MG63 (cell line): ENCODE measurements at regions not wholly inside any gene's neighbourhood (a gene's known extent, or its start where the extent isn't known, plus 50 kb on each side); places are given as distances from the start of the nearest gene placed in this dataset.

Experiments used
- DNase-seq: peaks from one replicate; pipeline ENCODE4 v3.0.0-alpha.2; 2020
- H3K27me3 ChIP-seq: fragments of 250-450 bp; sonication (Bioruptor Pico); 2 replicates; pipeline ENCODE4 v1.5.1; 2020; ENCODE audit warnings: mild to moderate bottlenecking, moderate library complexity
- H3K36me3 ChIP-seq: fragments of 250-450 bp; sonication (Bioruptor Pico); 2 replicates; pipeline ENCODE4 v1.5.1; 2020; ENCODE audit warnings: mild to moderate bottlenecking, moderate library complexity
- H3K4me3 ChIP-seq: fragments of 250-450 bp; sonication (Bioruptor Pico); 2 replicates; pipeline ENCODE4 v1.5.1; 2020; ENCODE audit warnings: mild to moderate bottlenecking, moderate library complexity
- H3K9me3 ChIP-seq: fragments of 250-450 bp; sonication (Bioruptor Pico); 2 replicates; pipeline ENCODE4 v1.5.1; 2020; ENCODE audit warnings: mild to moderate bottlenecking, moderate library complexity

GRCh38 chr1:30038134-30039025, 685.0 kb downstream of the MATN1 start:
- H3K4me3 ChIP-seq: no peak overlapping the region
- no peaks in the 10 kb centered on the region for H3K36me3 ChIP-seq
- H3K27me3 ChIP-seq: no peaks in the 10 kb centered on the region
- no peak for DNase-seq
- no peaks in the 10 kb centered on the region for H3K9me3 ChIP-seq

GRCh38 chr1:30037251-30038118, 685.9 kb downstream of the MATN1 start:
- H3K9me3 ChIP-seq: peaks cover 3% of the 10 kb centered on the region; the same call in 1 of the 2 replicates
- H3K36me3 ChIP-seq: no peaks in the 10 kb centered on the region
- no peaks in the 10 kb centered on the region for H3K27me3 ChIP-seq
- no peak for DNase-seq
- H3K4me3 ChIP-seq: no peak overlapping the region

DNA sequence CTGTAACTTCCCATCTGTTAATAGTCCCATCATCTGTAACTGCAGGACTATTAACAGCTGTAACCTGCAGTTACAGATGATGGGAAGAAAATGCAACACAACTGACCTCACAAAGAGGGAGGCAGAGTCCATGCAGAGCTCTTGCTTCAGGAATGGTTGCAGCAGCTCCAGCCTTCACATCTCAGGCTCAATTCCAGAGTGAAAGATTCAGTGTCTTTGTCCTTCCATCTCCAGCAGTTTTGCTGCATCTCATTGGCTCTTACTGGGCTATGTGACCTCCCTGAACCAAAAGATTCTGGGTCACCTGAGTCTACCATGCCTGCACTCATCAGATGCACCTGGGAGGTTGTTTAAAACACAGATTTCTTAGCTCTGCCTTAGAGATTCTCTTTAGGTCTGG, 686.7 kb downstream of the MATN1 start:
- Histone ChIP-seq H3K9me3 (peaks cover 8% of the 10 kb centered on the region), H3K4me3 (no peak overlapping the region), H3K36me3 (no peaks in the 10 kb centered on the region), H3K27me3 (no peaks in the 10 kb centered on the region)
- DNase-seq: no peak

- no peaks in the 10 kb centered on the region for H3K36me3 ChIP-seq
- H3K27me3 ChIP-seq: 0 out of 2 replicates have a peak, but pooled peaks cover 2% of the 10 kb centered on the region
- H3K9me3 ChIP-seq: peaks cover 8% of the 10 kb centered on the region
- no peak for DNase-seq
- H3K4me3 ChIP-seq: no peak overlapping the region
These were observed 687.2 kb downstream of the MATN1 start for GRCh38 chr1:30036229-30036547.

- Histone ChIP-seq H3K9me3 (peaks cover 8% of the 10 kb centered on the region), H3K4me3 (no peak overlapping the region), H3K36me3 (no peaks in the 10 kb centered on the region), H3K27me3 (0 out of 2 replicates have a peak, but pooled peaks cover 3% of the 10 kb centered on the region)
- DNase-seq: no peak
These were observed 687.7 kb downstream of the MATN1 start for GRCh38 chr1:30035522-30036228.

DNA sequence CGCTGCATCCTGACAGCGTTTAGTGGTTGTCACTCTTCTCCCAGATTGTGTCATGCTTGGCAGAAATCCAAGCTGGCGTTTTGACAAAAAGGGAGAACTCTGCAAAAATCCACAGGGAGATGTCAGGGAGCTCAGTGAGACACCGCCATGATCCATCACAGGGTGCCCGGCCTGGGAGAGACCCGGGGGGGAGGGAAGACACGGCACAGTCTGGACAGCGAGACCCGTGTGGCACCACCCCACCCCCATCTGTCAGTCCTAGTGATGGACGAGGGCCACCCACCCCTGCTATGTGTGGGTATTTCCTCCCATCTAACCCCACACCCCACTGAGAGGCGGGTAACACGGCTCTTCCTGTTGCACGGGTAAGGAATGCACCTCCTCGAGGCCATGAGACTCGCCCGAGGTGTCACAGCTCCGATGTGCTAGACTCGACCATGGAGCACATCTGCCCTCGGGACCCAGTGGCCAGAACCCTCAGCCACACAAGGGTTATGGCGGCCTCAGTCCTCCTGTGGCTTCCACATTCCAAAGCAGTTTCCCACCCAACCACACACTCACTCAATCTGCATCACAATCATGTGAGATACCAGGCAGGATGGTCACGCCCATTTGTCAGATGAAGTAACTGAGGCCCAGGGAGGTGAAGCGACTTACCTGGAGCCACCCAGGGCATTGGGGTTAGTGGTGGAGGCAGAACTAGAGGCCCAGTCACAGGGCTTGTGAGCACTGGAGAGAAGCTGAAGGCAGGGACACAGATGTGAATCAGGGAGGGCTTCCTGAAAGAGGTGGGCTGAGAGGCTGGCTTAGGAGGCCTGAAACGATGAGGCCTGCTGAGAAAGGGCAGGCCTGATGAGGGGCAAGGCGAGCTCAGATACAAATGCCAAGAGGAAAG, 688.5 kb downstream of the MATN1 start:
- Histone ChIP-seq H3K36me3 (no peaks in the 10 kb centered on the region), H3K27me3 (0 out of 2 replicates have a peak, but pooled peaks cover 3% of the 10 kb centered on the region), H3K9me3 (peaks cover 8% of the 10 kb centered on the region), H3K4me3 (no peak overlapping the region)
- DNase-seq: peak; percentile 12

- Histone ChIP-seq H3K9me3 (peaks cover 8% of the 10 kb centered on the region), H3K4me3 (no peak overlapping the region), H3K36me3 (no peaks in the 10 kb centered on the region), H3K27me3 (0 out of 2 replicates have a peak, but pooled peaks cover 3% of the 10 kb centered on the region)
- no peak for DNase-seq
These were observed 689.2 kb downstream of the MATN1 start for GRCh38 chr1:30034105-30034626.

- H3K9me3 ChIP-seq: peaks cover 8% of the 10 kb centered on the region
- H3K27me3 ChIP-seq: 0 out of 2 replicates have a peak, but pooled peaks cover 3% of the 10 kb centered on the region
- no peaks in the 10 kb centered on the region for H3K36me3 ChIP-seq
- no peak for DNase-seq
- H3K4me3 ChIP-seq: no peak overlapping the region
These were observed 689.9 kb downstream of the MATN1 start for GRCh38 chr1:30033256-30034104.

DNA sequence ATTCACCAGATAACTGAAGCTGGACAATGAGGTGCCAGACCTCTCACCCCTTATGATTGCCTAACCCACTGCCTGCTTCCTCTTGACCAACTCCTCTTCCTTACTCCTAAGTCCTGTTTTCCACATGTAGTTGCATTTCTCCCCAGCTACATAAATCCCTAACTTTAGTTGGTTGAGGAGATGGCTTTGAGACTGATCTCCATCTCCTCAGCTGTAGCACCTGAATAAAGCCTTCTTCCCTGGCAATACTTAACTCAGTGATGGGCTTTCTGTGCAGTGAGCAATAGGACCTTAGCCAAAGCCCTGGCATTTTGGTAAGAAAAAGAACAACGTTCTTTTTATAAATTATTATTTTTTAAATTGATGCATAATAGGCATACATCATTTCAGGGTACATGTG, 691.1 kb downstream of the MATN1 start:
- H3K9me3 ChIP-seq: peaks cover 8% of the 10 kb centered on the region
- DNase-seq: no peak
- no peaks in the 10 kb centered on the region for H3K36me3 ChIP-seq
- H3K27me3 ChIP-seq: 0 out of 2 replicates have a peak, but pooled peaks cover 3% of the 10 kb centered on the region
- no peak overlapping the region for H3K4me3 ChIP-seq

GRCh38 chr1:30029677-30030076, 693.7 kb downstream of the MATN1 start:
- Histone ChIP-seq H3K36me3 (no peaks in the 10 kb centered on the region), H3K9me3 (peaks cover 8% of the 10 kb centered on the region), H3K27me3 (0 out of 2 replicates have a peak, but pooled peaks cover 3% of the 10 kb centered on the region), H3K4me3 (no peak overlapping the region)
- no peak for DNase-seq

- Histone ChIP-seq H3K27me3 (0 out of 2 replicates have a peak, but pooled peaks cover 3% of the 10 kb centered on the region), H3K9me3 (peaks cover 8% of the 10 kb centered on the region), H3K36me3 (no peaks in the 10 kb centered on the region), H3K4me3 (no peak overlapping the region)
- DNase-seq: no peak
These were observed 694.4 kb downstream of the MATN1 start for GRCh38 chr1:30028939-30029338.

GRCh38 chr1:30028283-30028682, 695.1 kb downstream of the MATN1 start:
- Histone ChIP-seq H3K27me3 (0 out of 2 replicates have a peak, but pooled peaks cover 3% of the 10 kb centered on the region), H3K4me3 (no peak overlapping the region), H3K9me3 (peaks cover 8% of the 10 kb centered on the region), H3K36me3 (no peaks in the 10 kb centered on the region)
- no peak for DNase-seq

DNA sequence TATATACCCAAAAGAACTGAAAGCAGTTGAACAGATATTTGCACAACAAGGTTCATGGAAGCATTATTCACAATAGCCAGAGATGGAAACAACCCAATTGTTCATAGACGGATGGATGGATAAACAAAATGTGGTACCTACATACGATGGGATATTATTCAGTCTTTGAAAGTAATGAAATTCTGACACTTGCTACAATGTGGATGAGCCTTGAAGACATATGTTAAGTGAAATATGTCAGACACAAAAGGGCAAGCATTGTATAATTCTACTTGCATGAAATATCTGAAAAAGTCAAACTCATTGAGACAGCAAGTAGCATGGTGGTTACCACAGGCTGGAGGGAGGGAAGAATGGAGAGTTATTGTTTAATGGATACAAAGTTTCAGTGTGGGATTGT, 696.1 kb downstream of the MATN1 start:
- no peak for DNase-seq
- Histone ChIP-seq H3K36me3 (no peaks in the 10 kb centered on the region), H3K4me3 (no peak overlapping the region), H3K27me3 (0 out of 2 replicates have a peak, but pooled peaks cover 3% of the 10 kb centered on the region), H3K9me3 (peaks cover 2% of the 10 kb centered on the region; the same call in 1 of the 2 replicates)

DNA sequence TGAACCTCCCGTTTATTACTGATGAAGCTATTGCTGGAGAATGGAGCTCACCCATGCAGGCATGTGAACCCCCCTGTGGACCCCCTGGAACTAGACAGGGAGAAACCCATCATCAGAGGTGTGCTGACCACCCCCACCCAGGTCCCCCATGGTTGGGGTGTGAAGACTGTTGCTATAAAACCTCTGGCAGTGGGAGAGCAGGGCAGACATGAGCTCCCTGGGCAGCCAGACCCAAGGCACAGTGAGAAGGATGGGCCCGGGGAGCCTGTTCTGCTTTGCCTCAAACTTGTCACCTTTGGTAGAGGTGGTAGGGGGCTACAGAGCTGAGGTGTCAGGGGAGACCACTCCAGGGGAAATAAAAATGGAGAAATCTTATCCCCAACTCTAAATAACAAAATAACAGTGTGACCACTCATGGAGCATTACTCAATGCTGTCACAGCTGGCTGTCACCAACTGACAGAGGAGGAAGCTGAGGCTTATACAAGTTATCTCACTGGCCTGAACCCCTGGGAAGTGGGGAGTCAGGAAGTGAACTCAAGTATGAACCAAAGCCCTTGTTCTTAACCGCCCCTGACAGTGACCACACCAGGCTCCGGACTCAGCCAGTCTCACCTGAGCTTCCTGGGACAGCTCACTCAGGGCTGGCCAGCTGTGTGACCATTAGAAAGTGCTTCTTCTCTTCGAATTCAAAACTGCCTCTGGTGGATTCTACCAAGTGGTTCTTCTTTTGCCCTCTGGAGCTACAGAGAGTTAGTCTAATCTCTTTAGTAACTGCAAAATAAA, 698.8 kb downstream of the MATN1 start:
- Histone ChIP-seq H3K27me3 (no peaks in the 10 kb centered on the region), H3K4me3 (no peak overlapping the region), H3K36me3 (no peaks in the 10 kb centered on the region), H3K9me3 (no peaks in the 10 kb centered on the region)
- DNase-seq: no peak
